22Rv1 (cell line): ENCODE measurements at regions not wholly inside any gene's neighbourhood (a gene's known extent, or its start where the extent isn't known, plus 50 kb on each side); places are given as distances from the start of the nearest gene placed in this dataset.

Source experiments
- ZFX ChIP-seq: fragments of 450-650 bp; IDR thresholded peaks from 2 replicates; pipeline ENCODE4 v1.6.1; 2017; ENCODE audit warnings: antibody characterized with exemption, borderline replicate concordance
- TF ChIP-seq, protein P1 (sequence below): fragments of 450-650 bp; IDR thresholded peaks from 2 replicates; pipeline ENCODE4 v1.5.1; 2017; ENCODE audit warnings: mild to moderate bottlenecking

DNA sequence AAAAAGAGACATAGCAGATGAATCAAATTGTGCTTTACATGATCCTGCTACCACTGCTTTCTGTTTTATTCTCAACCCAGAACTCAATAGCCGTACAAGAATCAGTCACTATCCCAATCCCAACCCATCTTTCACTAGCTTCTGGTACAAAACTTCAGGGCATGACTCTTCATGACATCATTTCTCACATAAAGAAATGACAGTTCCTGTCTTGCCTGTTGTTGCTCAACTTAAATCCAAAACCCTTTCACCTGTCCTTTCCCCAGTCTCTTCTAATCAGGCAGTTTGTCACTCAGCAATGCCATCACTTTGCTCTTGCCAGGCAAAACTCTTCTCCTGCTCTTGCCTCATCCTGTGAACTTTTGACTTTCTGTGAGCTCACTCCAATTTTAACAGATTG is 962.8 kb downstream of the GALC start:
- TF ChIP-seq, protein P1, sequence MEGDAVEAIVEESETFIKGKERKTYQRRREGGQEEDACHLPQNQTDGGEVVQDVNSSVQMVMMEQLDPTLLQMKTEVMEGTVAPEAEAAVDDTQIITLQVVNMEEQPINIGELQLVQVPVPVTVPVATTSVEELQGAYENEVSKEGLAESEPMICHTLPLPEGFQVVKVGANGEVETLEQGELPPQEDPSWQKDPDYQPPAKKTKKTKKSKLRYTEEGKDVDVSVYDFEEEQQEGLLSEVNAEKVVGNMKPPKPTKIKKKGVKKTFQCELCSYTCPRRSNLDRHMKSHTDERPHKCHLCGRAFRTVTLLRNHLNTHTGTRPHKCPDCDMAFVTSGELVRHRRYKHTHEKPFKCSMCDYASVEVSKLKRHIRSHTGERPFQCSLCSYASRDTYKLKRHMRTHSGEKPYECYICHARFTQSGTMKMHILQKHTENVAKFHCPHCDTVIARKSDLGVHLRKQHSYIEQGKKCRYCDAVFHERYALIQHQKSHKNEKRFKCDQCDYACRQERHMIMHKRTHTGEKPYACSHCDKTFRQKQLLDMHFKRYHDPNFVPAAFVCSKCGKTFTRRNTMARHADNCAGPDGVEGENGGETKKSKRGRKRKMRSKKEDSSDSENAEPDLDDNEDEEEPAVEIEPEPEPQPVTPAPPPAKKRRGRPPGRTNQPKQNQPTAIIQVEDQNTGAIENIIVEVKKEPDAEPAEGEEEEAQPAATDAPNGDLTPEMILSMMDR = no peak
- TF ChIP-seq ZFX = no peak
